ENCODE measurements at regions not wholly inside any gene's neighbourhood (a gene's known extent, or its start where the extent isn't known, plus 50 kb on each side); places are given as distances from the start of the nearest gene placed in this dataset.

GRCh38 chr3:127101411-127102187, 91.3 kb upstream of the PRR23E start:
- TF ChIP-seq EZH2 (IDR thresholded peaks at IDR 0.05; ENCODE audit: borderline replicate concordance, low read depth, low read length, poor library complexity, severe bottlenecking) (no peak), CTCF (conservative IDR thresholded peaks at IDR 0.05; ENCODE audit: low read depth, low read length) (no peak)
- Histone ChIP-seq H3K27ac (ENCODE audit: low read depth, low read length, poor library complexity, severe bottlenecking) (no peak overlapping the region), H3K27me3 (replicated peaks; ENCODE audit: insufficient read depth, low read depth, low read length, poor library complexity) (no peaks in the 10 kb centered on the region), H3K4me3 (ENCODE audit: low read depth, low read length, poor library complexity, severe bottlenecking) (no peak overlapping the region), H3K9me3 (ENCODE audit: low read depth, low read length, poor library complexity, severe bottlenecking) (no peaks in the 10 kb centered on the region), H3K4me1 (ENCODE audit: insufficient read depth, low read length, poor library complexity, severe bottlenecking) (no peaks in the 10 kb centered on the region), H3K36me3 (ENCODE audit: insufficient read depth, low read length, poor library complexity, severe bottlenecking) (no peaks in the 10 kb centered on the region)
- BruUV-seq (replicated peaks) = no TSS peak
- DNase-seq (ENCODE audit: low spot score) = no peak
- intact Hi-C loops (cut with micrococcal nuclease; ENCODE audit: unreplicated experiment) = no loop called here
- ChIA-PET CTCF (no interaction called here), POLR2A (ENCODE audit: low non-redundant PET) (no interaction called here)

- no peak for DNase-seq (ENCODE audit: low spot score)
- H3K4me3 ChIP-seq (ENCODE audit: low read depth, low read length, poor library complexity, severe bottlenecking) = no peak overlapping the region
- BruUV-seq (replicated peaks) = no TSS peak
- H3K4me1 ChIP-seq (ENCODE audit: insufficient read depth, low read length, poor library complexity, severe bottlenecking) = no peaks in the 10 kb centered on the region
- ChIA-PET CTCF (no interaction called here), POLR2A (ENCODE audit: low non-redundant PET) (no interaction called here)
- H3K27me3 ChIP-seq (replicated peaks; ENCODE audit: insufficient read depth, low read depth, low read length, poor library complexity) = no peaks in the 10 kb centered on the region
- intact Hi-C loops (cut with micrococcal nuclease; ENCODE audit: unreplicated experiment) = no loop called here
- TF ChIP-seq CTCF (conservative IDR thresholded peaks at IDR 0.05; ENCODE audit: low read depth, low read length) (no peak), EZH2 (IDR thresholded peaks at IDR 0.05; ENCODE audit: borderline replicate concordance, low read depth, low read length, poor library complexity, severe bottlenecking) (no peak)
- H3K36me3 ChIP-seq (ENCODE audit: insufficient read depth, low read length, poor library complexity, severe bottlenecking) = no peaks in the 10 kb centered on the region
- no peak overlapping the region for H3K27ac ChIP-seq (ENCODE audit: low read depth, low read length, poor library complexity, severe bottlenecking)
- H3K9me3 ChIP-seq (ENCODE audit: low read depth, low read length, poor library complexity, severe bottlenecking) = no peaks in the 10 kb centered on the region
Measured at GRCh38 chr3:127102188-127102520, 90.8 kb upstream of the PRR23E start.

- Histone ChIP-seq H3K36me3 (ENCODE audit: insufficient read depth, low read length, poor library complexity, severe bottlenecking) (no peaks in the 10 kb centered on the region), H3K27me3 (replicated peaks; ENCODE audit: insufficient read depth, low read depth, low read length, poor library complexity) (no peaks in the 10 kb centered on the region), H3K9me3 (ENCODE audit: low read depth, low read length, poor library complexity, severe bottlenecking) (no peaks in the 10 kb centered on the region), H3K4me3 (ENCODE audit: low read depth, low read length, poor library complexity, severe bottlenecking) (no peak overlapping the region), H3K4me1 (ENCODE audit: insufficient read depth, low read length, poor library complexity, severe bottlenecking) (no peaks in the 10 kb centered on the region), H3K27ac (ENCODE audit: low read depth, low read length, poor library complexity, severe bottlenecking) (no peak overlapping the region)
- no peak for TF ChIP-seq EZH2 (IDR thresholded peaks at IDR 0.05; ENCODE audit: borderline replicate concordance, low read depth, low read length, poor library complexity, severe bottlenecking)
- no peak for TF ChIP-seq CTCF (conservative IDR thresholded peaks at IDR 0.05; ENCODE audit: low read depth, low read length)
- BruUV-seq (replicated peaks) = no TSS peak
- intact Hi-C loops (cut with micrococcal nuclease; ENCODE audit: unreplicated experiment) = no loop called here
- DNase-seq (ENCODE audit: low spot score) = no peak
- POLR2A ChIA-PET (ENCODE audit: low non-redundant PET) = no interaction called here
- CTCF ChIA-PET = no interaction called here
Measured at GRCh38 chr3:127102587-127102986, 90.3 kb upstream of the PRR23E start.
